OCI-LY3 (cell line): ENCODE measurements at regions not wholly inside any gene's neighbourhood (a gene's known extent, or its start where the extent isn't known, plus 50 kb on each side); places are given as distances from the start of the nearest gene placed in this dataset.

Source experiments
- CTCF ChIP-seq: fragments of 200-600, 300-600 bp; sonication (generic); IDR thresholded peaks from 2 replicates; pipeline ENCODE4 v1.5.1; 2014; ENCODE audit warnings: antibody characterized with exemption, low read length, low read depth
- EZH2phosphoT487 ChIP-seq: fragments of 200-600 bp; shearing (Covaris generic); IDR thresholded peaks from 2 replicates; pipeline ENCODE4 v1.6.1; 2018; ENCODE audit warnings: antibody characterized with exemption, mixed run types, low read depth

- TF ChIP-seq CTCF (no peak), EZH2phosphoT487 (no peak)
Measured at GRCh38 chr5:125129151-125129806, 382.8 kb upstream of the ZNF608 start.
